Stimulated activated CD4-positive, alpha-beta T cell treated with anti-CD3 and anti-CD28 coated beads, TNF-alpha, amount 100 ng/mL, for 24 hours (primary cell): ENCODE measurements at regions not wholly inside any gene's neighbourhood (a gene's known extent, or its start where the extent isn't known, plus 50 kb on each side); places are given as distances from the start of the nearest gene placed in this dataset.

Source experiments
- DNase-seq, 3 experiments: peaks; one replicate each; pipeline ENCODE4 v3.0.0-alpha.2; 2020; ENCODE audit warnings: low read depth in 3 of 3

GRCh38 chr6:149182262-149182661, 135.2 kb upstream of the TAB2 start:
- no peak for DNase-seq

- no peak for DNase-seq
These were observed 133.0 kb upstream of the TAB2 start for GRCh38 chr6:149184523-149184922.

GRCh38 chr6:149185799-149186357, 131.6 kb upstream of the TAB2 start:
- no peak for DNase-seq

- no peak for DNase-seq
These were observed 130.6 kb upstream of the TAB2 start for GRCh38 chr6:149186873-149187272.

- peak; percentile 15 to 63 (median 29) for DNase-seq
These were observed 127.2 kb upstream of the TAB2 start for GRCh38 chr6:149190224-149190831.

GRCh38 chr6:149194820-149195558, 122.5 kb upstream of the TAB2 start:
- DNase-seq: no peak

- no peak for DNase-seq
These were observed 121.4 kb upstream of the TAB2 start for GRCh38 chr6:149196091-149196490.

- no peak for DNase-seq
These were observed 120.0 kb upstream of the TAB2 start for GRCh38 chr6:149197482-149197881.

- no peak for DNase-seq
These were observed 119.2 kb upstream of the TAB2 start for GRCh38 chr6:149198265-149198664.

GRCh38 chr6:149200282-149200945, 117.1 kb upstream of the TAB2 start:
- DNase-seq: no peak

GRCh38 chr6:149201068-149201655, 116.3 kb upstream of the TAB2 start:
- no peak for DNase-seq

- DNase-seq: no peak
These were observed 115.4 kb upstream of the TAB2 start for GRCh38 chr6:149202100-149202499.

GRCh38 chr6:149202952-149203351, 114.6 kb upstream of the TAB2 start:
- DNase-seq: no peak

- DNase-seq: no peak
These were observed 114.0 kb upstream of the TAB2 start for GRCh38 chr6:149203509-149203908.

GRCh38 chr6:149208134-149208601, 109.3 kb upstream of the TAB2 start:
- DNase-seq: no peak

- DNase-seq: no peak
These were observed 107.4 kb upstream of the TAB2 start for GRCh38 chr6:149209871-149210775.

- no peak for DNase-seq
These were observed 106.4 kb upstream of the TAB2 start for GRCh38 chr6:149211046-149211571.

GRCh38 chr6:149212206-149212605, 105.3 kb upstream of the TAB2 start:
- no peak for DNase-seq

- peak in 1 of 3 experiments; percentile 45 for DNase-seq
These were observed 104.4 kb upstream of the TAB2 start for GRCh38 chr6:149212892-149213801.

GRCh38 chr6:149213829-149214228, 103.7 kb upstream of the TAB2 start:
- no peak for DNase-seq
